ENCODE measurements at regions not wholly inside any gene's neighbourhood (a gene's known extent, or its start where the extent isn't known, plus 50 kb on each side); places are given as distances from the start of the nearest gene placed in this dataset.
A peak's percentile ranks its signal among the peaks of the same experiment; 100 is the strongest.
"Not testable (repeated sequence)": the region's sequence is repeated elsewhere in the genome, so short reads cannot be mapped to it uniquely, and the experiment has no call there.

DNA sequence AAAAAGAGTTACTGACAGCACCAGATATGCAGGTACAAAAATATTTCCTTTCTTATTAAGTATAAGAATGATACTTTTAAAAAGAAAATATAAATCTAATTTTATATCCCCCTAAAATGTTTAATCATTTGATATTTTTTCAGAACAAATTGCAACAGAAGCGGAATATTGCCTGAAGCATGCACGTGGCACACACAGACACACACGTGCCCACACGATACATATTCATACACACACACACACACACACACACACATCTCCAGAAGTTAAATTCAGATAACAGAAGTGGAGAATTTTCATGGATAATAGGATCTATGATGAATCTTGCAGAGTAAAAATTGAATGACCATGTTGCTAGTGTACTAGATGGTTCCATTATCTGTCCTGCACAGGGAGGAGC lies 445.2 kb downstream of the GPAT3 start:
- DNase-seq, result no peak

- no peak for DNase-seq
These were observed 443.9 kb downstream of the GPAT3 start for GRCh38 chr4:83979773-83980172.

DNA sequence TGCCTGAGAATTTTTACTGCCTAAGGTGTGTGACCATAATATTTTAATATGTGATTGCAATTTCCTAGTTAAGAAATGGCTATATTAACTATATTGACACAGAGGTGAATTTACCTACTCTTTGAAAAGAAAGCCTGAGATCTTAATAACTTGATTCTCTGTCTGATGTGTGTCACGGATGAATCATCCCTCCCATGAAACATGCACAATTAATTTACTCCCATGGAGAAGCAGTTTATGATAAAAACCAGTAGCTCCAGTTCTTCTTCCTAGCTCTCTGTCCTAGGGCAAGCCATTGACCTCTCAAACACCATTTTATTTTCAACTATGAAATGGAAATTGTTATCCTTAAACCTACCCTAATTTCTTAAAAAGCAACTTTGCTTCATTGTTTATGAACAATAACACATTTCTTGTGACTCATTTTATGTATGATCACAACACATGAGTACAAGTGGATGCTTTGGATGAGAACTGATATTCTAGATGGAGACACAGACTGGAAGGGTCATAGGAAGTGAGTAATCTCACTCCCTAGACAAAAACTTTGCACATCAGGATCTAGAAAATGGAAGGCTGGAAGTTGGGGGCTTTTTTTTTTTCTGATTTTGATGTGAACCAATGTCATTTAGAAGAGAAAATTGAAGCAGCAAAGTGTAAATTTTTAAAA lies 438.3 kb downstream of the GPAT3 start:
- DNase-seq, result no peak

DNA sequence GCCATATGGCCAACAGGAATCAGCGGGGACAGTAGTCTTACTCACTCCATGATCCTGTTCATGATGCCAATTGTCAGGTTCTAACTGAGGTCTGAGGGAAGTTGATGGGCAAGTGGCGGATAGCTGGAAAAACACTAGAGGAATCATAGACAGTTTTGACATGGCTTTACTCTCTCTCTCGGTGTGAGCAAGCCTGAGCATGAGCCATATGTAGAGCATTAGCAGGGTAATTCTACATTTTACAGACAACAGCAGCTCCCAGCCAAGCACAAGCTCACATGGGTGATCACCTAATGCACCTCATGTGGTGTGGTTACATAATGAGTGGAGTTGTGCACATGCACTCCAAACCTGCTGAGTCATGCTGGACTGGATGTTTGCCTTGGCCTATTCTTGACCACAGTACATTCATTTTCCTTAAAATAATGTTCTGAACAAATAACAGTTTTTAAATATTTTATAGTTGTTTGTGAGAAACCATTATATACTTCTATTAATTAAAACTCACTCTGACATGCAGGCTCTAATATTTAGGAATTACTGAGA lies 429.2 kb downstream of the GPAT3 start:
- DNase-seq, result no peak

DNA sequence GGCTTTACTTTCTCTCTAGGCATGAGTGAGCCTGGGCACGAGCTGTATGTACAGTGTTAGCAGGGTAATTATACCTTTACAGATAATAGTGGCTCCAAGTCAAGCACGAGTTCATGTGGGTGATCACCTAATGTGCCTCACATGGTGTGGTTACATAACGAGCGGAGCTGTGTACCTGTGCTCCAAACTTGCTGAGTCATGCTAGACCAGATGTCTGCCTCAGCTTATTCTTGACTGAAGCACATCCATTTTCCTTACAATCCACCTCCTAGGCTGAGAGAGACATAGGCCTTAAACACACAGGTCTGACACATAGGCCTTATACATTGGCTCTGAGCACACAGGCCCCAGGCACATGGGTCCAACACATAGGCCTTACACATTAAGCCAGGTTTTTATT lies 426.6 kb downstream of the GPAT3 start:
- no peak for DNase-seq

DNA sequence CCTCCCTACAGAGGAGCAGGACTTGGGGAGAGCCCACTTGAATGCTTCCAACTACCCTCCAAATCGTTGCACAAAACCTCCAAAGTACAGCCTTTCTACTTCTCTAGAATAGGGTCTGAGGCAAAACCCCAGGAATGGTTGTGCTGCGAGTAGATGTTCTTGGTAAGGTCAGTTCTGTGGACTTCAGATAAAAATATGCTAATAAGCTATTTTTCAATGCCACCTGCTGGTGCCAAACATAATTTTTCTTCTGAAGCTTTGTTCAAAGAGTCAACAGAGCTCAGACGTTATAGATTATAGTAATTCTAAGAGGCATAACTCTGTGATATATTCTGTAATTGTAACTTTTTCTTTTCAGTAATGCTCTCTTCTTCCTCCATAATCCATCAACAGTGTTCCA lies 425.7 kb downstream of the GPAT3 start:
- no peak for DNase-seq

- DNase-seq, result no peak
These were observed 423.3 kb downstream of the GPAT3 start for GRCh38 chr4:83959160-83959559.

DNA sequence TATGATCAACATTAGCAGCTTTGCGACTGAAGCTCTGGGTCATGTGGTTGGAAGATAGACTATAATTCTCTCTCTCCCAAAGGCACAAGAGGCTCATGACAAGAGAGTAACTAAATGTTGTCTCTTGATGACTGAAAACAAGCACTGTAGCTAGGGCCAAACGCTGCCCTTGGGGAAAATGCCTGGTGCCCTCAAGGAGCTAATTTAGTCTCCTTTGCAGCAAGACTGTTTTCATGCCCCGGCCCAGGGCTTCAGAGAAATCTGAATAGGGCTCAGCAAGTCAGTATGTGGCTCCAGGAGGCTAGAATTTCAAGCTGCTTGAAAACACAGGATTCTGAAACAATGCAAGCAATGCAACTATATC lies 411.9 kb downstream of the GPAT3 start:
- DNase-seq, result no peak

DNA sequence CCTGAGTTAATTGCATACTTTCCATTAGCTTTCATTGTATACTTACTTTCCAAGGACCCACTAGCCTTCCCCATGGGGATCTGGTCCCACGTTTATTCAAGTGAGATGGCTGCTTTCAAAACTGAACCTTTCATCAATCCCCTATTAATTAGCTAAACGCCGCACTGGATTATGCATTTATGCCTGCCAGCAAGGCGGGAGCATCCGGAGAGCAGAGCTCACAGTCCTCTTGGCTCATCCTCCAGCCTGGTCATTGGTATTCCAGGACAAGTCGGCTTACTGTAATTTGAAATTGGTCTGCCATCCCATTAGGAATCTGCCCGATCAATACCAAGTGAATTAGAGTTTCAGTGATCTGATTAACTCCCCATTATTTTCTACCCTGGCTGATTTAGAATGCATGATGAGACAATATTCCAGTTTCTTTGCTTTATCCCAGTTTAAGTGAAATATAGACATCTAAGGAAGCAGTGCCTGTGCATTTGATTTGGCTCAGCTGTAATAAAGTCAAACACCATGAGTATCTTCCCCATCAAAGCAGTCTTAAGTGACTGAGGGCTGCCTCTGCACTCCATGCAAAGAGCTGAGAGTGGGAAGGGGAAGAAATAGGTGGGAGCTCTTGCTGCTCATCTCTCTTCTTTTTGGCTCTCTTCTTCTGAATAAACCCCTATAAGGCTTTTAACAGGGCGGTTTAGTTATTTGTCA lies 411.4 kb downstream of the GPAT3 start:
- no peak for DNase-seq

GRCh38 chr4:83943691-83944090 lies 407.8 kb downstream of the GPAT3 start:
- peak in 1 of 4 experiments; percentile 1 for DNase-seq

DNA sequence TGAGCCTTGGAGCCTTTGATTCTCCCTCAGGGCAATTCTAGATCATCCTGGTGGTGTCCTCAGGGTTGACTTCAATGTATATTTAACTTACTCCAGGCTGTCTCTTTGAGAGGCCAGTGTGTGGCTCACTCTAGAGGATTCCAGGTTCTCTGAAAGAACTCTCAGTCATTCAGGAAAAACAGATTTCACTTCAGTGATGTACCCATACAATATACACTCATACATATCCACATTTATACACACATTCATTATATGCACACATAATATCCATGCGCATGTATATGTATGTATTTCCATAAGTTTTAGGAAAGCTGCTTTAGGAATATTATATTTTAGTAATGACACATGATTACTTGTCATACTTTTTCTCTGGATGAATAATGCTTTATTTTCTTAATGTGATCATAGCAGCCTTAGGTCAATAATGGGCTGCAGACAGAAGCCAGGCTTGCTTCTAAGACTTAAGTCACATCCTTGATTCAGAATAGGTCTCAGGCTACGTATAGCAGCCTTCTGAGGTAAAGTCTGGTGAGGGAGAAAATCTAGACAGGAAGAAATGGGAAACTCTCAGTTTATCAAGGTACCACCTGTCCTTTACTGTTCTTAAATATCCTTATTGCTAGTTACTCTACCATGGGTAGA lies 397.0 kb downstream of the GPAT3 start:
- no peak for DNase-seq

GRCh38 chr4:83931659-83932438 lies 395.9 kb downstream of the GPAT3 start:
- no peak for DNase-seq

DNA sequence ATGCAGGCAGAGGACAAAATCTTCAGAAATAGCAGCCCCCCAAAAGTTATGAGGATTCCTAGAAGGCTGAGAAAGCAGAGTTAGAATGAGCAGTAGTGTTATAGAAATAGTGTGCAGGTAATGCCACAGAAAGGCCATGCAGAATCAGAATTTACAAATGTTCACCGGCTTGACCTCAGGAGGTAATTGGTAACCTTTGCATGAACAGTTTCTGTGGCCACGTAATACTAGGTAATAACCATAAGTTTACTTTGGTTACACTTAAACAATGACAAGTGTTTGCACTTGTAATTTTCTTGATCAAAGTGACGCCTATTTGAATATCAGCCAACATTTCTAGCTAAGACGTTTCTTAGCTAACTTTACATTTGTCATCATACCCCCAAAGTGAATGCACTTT lies 393.6 kb downstream of the GPAT3 start:
- DNase-seq, result no peak

DNA sequence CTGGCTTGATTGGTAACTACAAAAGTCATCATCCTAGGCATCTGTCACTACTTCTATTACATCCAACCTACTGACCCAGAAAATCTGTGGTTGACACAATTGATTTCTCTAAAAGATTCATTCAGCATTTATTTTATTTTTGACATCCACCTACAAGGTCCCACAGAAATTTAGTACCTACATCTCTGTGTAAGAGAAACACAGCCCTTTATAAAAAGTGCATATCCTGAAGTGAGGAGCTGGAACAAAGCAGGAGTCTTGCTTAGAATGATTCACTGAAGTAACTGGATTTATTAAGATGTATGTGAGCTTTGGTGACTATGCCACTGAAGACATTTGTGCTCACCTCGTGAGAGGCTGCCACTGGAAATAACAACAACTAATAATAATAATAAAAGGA lies 391.0 kb downstream of the GPAT3 start:
- no peak for DNase-seq

GRCh38 chr4:83923341-83923740 lies 387.4 kb downstream of the GPAT3 start:
- DNase-seq, result no peak

DNA sequence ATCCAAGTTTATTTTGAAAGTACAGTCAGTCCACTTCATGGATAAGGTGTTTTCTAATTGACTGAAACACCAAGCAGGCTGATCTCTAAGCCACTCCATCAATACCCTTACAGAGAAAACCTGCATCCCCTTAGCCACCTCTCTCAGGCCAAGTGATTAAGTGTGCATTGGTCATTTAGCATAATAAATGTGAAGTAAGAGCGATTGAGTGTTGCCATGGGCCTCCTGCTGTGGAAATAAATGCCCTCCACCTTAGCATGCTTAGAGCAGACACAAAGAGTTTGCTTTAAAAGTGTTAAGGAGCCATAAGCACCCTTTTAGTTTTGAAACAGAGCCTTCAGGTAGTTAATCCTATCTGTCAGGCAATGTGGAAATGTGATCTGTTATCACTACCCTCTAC lies 386.5 kb downstream of the GPAT3 start:
- no peak for DNase-seq

- no peak for DNase-seq
These were observed 385.2 kb downstream of the GPAT3 start for GRCh38 chr4:83921124-83921523.

- no peak for DNase-seq
These were observed 384.5 kb downstream of the GPAT3 start for GRCh38 chr4:83920375-83920774.

DNA sequence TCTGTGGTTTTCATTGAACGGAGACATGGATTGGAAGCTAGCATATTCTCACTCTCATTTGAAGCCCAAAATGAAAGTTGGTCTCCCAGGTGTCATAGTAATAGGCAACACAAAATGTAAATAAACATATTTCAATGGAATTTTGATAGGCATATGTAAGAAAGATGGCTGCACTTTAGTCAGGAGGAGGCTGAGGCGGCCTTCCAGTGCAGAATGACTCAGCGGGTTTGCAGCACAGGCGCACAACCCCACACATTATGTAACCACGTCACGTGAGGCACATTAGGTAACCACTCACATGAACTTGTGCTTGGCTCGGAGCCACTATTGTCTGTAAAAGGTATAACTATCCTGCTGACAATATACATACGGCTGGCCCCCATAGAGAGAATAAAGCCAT lies 381.7 kb downstream of the GPAT3 start:
- DNase-seq, result no peak

GRCh38 chr4:83910693-83911092 lies 374.8 kb downstream of the GPAT3 start:
- DNase-seq, result no peak

DNA sequence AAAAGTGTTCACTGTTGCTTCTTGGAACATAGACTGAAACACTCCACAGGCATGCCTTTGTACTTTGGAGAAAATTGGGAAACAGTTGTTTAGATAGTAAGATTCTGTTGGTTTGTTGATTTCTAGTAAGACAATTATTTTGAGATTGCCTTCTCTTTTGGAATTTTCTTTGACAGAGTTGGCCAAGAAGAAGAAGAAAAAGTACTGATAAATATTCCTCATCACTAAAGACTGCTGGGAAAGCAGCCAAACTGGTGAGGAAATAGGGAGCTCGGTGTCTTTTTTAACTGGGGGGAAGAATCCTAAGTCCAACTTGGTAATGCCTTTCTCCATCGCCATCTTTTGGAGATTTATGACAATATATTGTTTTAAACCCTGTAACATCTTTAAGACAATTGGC lies 370.7 kb downstream of the GPAT3 start:
- DNase-seq, result no peak

DNA sequence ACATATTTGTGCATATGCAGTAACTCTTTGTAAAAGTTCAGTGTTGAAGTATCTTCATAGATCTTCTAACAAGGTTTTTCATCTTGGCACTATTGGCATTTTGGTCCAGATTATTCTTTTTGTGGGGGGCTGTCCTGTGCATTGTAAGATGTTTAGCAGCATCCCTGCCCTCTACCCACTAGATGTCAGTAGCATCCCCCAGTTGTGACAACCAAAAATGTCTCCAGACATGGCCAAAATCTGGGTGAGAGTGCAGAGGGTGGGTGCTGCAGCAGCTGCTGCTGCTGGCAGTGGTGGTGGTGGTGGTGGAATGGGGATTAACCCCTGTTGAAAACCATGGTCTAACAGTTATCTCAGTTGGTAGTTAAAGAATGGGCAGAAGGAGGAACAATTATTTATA lies 370.0 kb downstream of the GPAT3 start:
- DNase-seq, result no peak

DNA sequence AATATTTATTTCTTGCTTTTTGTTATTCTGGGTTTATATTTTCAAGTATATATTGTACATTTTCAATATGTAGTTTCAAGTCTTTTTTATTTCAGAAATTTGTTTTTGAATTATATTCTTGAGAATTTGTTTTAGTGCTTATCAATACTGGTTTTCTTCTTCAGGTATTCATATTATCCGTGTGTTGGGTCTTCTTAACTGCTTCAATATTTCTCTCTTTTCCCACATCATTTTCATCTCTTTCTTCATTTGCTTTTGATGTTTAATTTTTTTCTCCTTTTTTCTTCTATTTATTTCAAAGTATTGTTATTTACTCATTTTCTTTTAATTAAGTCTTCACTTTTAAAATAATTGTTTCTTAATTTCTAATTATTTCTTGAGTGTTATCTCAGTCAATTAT lies 367.8 kb downstream of the GPAT3 start:
- DNase-seq, result not testable (repeated sequence)
